Renal cortex interstitium (tissue), 11 donors: ENCODE measurements at regions not wholly inside any gene's neighbourhood (a gene's known extent, or its start where the extent isn't known, plus 50 kb on each side); places are given as distances from the start of the nearest gene placed in this dataset.

Source experiments
- DNase-seq, 11 donors: peaks; one replicate each; pipeline ENCODE4 v3.0.0-alpha.2; 2013; ENCODE audit warnings: low read depth in 9 of 11, low spot score in 4 of 11; ENCODE audit errors: extremely low read depth in 1 of 11

- DNase-seq: peak; percentile 45 to 86 (median 70)
These were observed 215.6 kb upstream of the RBMS3 start for GRCh38 chr3:29065211-29065785.

DNA sequence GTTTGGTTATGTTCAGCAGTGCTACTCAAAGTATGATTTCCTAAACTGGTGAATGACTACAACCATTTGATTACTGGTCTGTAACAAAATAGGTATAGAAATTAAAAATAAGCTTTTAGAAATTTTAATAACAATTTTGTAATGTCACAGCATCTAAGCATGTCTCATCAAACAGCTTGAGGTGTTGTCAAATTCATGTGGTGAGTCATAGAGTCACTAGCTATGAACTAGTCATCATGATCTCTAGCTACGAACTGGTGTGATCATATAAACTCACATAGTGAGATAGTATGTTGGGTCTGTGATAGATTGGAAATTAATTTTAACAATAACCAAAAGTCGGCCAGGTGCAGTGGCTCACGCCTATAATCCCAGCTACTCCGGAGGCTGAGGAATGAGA, 213.9 kb upstream of the RBMS3 start:
- no peak for DNase-seq

GRCh38 chr3:29070959-29071634, 209.8 kb upstream of the RBMS3 start:
- DNase-seq: no peak

- no peak for DNase-seq
These were observed 208.3 kb upstream of the RBMS3 start for GRCh38 chr3:29072611-29073010.

DNA sequence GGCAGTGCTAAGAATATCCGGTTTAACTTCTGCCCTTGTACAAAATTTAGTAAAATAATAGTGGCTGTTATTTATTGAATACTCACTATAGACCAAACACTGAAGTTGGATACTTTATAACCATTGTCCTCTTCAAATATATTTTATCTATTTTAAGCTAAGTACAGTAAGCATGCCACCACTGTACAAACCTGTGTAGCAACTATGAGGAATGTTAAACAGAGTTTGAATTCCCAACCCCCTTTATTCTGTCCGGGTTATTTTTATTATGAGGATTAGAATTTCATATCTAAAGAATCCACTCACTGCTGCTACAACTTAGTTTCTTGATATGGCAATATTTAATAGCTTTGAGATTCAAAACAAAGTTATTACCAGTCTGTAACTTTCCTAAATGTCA, 203.5 kb upstream of the RBMS3 start:
- no peak for DNase-seq

GRCh38 chr3:29079358-29079757, 201.5 kb upstream of the RBMS3 start:
- no peak for DNase-seq

GRCh38 chr3:29080967-29081366, 199.9 kb upstream of the RBMS3 start:
- no peak for DNase-seq

GRCh38 chr3:29083081-29083480, 197.8 kb upstream of the RBMS3 start:
- DNase-seq: no peak

GRCh38 chr3:29083676-29084075, 197.2 kb upstream of the RBMS3 start:
- DNase-seq: no peak

- DNase-seq: no peak
These were observed 192.3 kb upstream of the RBMS3 start for GRCh38 chr3:29088579-29088978.

DNA sequence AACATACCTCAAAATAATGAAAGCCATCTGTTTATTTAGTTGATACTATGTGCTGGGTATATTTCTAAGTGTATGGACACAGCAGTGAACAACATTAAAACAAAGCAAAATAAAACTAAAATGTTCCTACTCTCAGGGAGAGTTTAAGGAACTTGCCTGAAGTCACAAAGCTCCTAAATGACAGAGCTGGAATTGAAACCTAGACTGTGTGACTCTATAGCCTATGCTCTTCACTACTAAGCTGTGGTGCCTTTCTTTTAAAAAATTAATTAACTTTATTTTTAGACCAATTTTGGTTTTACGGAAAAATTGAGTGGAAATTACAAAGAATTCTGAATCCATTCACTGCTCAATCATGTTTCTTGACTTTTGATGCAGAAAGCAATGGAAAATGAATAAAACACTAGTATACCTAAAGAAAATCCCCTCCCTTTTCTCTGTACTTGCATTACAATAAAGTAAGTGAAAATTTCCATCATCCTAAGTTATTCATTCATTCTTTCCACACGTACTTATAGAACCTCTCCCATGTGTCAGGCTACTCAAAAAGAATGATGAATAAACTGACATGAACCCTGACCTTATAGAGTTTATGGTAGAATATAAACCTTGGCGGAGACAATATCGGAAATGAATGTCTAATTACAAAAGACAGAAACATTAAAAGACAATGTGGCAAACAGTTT, 189.8 kb upstream of the RBMS3 start:
- DNase-seq: no peak

GRCh38 chr3:29091599-29092189, 189.2 kb upstream of the RBMS3 start:
- DNase-seq: no peak

- no peak for DNase-seq
These were observed 188.5 kb upstream of the RBMS3 start for GRCh38 chr3:29092348-29092747.

DNA sequence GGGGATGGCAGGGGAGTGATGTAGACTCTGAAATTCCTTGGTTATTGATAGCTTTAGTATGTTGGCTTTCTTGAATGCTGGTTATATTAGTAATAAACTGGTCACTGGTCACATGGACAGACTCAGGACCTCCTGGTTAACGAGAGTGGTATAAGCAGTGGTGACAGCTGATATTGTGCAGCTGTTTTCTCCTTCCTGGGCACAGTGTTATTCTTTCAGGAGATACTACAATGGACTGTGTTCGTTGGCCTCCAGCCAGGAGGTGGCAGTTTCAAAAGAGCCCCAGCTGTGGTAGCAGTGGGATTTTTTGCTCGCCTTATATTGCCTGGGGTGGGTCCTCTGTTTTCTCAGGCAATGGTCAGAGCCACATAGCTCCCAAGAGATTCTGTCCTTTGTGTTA, 181.6 kb upstream of the RBMS3 start:
- DNase-seq: peak in 4 of 11 donors; percentile 1 to 31 (median 12)

DNA sequence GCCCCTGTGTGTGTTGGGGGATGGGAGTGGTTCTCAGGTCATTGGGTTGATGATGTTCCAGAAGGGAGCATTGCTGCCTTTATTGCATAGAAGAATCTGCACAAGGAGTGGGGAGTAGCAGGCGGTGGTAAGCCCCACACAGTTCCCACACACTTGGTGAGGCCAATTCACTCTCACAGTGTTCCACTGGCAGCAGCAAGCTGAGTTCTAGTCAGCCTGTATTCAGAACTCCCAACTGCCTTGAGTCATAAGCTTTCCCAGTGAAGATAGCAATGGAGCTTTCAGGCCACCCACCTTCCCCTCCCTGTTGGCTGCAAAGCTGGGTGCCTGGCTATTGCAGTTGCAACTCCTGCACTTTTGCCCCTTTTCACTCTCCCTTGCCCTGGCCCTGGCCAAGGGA, 181.1 kb upstream of the RBMS3 start:
- no peak for DNase-seq

DNA sequence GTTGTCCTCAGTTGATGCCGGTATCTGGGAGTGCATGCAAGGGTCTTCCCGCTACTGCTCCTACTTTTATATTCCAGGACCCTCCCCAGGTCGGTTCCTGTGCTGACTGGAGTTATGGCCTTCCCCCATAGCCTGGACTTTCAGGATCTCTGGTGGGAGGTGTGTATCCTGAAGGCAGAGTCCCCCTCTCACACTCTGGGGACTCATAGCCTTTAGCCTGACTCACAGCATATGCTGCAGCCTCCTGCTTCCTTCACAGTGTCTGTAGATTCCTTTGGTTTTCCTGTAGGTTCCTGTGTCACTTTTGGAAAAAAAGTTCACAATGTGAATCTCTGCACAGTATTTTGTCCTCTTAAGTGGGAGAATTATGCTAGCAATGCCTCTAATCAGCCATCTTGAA, 180.6 kb upstream of the RBMS3 start:
- no peak for DNase-seq

- DNase-seq: no peak
These were observed 152.9 kb upstream of the RBMS3 start for GRCh38 chr3:29128001-29128400.

- no peak for DNase-seq
These were observed 143.3 kb upstream of the RBMS3 start for GRCh38 chr3:29137601-29138000.

DNA sequence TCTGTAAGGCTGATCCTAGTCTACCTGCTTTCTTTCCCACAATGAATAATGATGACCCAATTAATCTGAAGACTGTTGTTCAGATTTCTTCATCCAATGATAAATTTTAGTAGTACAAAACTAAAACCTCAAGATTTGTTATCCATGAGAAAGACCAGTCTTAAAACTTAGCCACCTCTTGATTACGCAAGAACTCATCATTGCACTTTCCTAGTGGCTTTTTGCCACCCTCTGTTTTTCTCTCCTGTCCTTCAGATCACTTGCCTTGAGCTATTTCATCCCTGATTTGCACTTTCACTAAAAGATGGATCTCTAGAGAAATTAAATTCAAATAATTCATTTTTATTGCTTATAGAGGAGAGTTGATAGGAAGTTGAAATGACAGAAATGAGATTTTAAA, 142.7 kb upstream of the RBMS3 start:
- no peak for DNase-seq

DNA sequence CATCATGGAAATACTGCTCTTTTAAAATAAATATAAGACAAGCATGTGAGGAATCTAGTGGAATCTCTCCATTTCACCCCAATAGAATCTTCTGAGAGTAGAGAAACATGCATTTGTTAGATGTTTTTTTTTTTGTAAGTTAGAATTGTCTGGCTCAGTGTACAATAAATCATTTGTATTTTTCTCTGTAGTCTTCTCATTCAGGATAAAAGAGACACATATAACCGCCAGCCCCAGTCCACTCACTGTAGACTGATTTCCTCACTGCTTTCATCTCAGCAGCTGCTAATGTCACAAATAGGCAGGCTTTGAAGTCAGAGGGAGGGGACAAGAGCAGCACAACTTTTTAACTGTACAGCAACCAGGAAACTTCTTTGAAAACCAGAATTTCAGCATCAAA, 140.2 kb upstream of the RBMS3 start:
- DNase-seq: peak in 9 of 11 donors; percentile 17 to 58 (median 45)
